ENCODE measurements at regions not wholly inside any gene's neighbourhood (a gene's known extent, or its start where the extent isn't known, plus 50 kb on each side); places are given as distances from the start of the nearest gene placed in this dataset.

DNA sequence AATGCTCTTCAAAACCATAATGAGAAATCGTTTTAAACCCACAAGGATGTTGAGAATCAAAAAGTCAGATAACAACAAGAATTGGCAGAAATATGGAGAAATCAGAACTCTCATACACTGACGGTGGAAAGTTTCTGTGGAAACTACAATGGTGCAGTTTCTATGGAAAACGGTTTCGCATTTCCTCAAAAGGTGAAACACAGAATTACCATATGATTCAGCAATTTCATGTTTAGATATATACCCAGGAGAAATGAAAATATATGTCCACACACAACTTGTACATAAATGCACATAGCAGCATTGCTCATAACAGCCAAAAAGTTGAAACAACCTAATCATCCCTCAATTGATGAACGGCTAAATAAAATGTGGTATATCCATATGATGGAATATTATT, 218.2 kb downstream of the ARL4A start:
- TF ChIP-seq CSDC2 (CRISPR knock-in tag; IDR thresholded peaks at IDR 0.05) (no peak), SNAI2 (CRISPR knock-in tag; IDR thresholded peaks at IDR 0.05) (no peak), TCF4 (CRISPR knock-in tag; IDR thresholded peaks at IDR 0.05; ENCODE audit: borderline replicate concordance) (no peak), RARB (CRISPR knock-in tag; IDR thresholded peaks at IDR 0.05) (no peak)
- TF ChIP-seq, protein P1, sequence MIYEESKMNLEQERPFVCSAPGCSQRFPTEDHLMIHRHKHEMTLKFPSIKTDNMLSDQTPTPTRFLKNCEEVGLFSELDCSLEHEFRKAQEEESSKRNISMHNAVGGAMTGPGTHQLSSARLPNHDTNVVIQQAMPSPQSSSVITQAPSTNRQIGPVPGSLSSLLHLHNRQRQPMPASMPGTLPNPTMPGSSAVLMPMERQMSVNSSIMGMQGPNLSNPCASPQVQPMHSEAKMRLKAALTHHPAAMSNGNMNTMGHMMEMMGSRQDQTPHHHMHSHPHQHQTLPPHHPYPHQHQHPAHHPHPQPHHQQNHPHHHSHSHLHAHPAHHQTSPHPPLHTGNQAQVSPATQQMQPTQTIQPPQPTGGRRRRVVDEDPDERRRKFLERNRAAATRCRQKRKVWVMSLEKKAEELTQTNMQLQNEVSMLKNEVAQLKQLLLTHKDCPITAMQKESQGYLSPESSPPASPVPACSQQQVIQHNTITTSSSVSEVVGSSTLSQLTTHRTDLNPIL (CRISPR knock-in tag; IDR thresholded peaks at IDR 0.05; ENCODE audit: low read depth): no peak
- TF ChIP-seq, protein P2, sequence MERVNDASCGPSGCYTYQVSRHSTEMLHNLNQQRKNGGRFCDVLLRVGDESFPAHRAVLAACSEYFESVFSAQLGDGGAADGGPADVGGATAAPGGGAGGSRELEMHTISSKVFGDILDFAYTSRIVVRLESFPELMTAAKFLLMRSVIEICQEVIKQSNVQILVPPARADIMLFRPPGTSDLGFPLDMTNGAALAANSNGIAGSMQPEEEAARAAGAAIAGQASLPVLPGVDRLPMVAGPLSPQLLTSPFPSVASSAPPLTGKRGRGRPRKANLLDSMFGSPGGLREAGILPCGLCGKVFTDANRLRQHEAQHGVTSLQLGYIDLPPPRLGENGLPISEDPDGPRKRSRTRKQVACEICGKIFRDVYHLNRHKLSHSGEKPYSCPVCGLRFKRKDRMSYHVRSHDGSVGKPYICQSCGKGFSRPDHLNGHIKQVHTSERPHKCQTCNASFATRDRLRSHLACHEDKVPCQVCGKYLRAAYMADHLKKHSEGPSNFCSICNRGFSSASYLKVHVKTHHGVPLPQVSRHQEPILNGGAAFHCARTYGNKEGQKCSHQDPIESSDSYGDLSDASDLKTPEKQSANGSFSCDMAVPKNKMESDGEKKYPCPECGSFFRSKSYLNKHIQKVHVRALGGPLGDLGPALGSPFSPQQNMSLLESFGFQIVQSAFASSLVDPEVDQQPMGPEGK (CRISPR knock-in tag; IDR thresholded peaks at IDR 0.05; ENCODE audit: borderline replicate concordance): no peak
- TF ChIP-seq, protein P3, sequence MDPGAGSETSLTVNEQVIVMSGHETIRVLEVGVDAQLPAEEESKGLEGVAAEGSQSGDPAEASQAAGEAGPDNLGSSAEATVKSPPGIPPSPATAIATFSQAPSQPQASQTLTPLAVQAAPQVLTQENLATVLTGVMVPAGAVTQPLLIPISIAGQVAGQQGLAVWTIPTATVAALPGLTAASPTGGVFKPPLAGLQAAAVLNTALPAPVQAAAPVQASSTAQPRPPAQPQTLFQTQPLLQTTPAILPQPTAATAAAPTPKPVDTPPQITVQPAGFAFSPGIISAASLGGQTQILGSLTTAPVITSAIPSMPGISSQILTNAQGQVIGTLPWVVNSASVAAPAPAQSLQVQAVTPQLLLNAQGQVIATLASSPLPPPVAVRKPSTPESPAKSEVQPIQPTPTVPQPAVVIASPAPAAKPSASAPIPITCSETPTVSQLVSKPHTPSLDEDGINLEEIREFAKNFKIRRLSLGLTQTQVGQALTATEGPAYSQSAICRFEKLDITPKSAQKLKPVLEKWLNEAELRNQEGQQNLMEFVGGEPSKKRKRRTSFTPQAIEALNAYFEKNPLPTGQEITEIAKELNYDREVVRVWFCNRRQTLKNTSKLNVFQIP (CRISPR knock-in tag; IDR thresholded peaks at IDR 0.05; ENCODE audit: borderline replicate concordance, low read depth): no peak
- no peak for ATAC-seq

DNA sequence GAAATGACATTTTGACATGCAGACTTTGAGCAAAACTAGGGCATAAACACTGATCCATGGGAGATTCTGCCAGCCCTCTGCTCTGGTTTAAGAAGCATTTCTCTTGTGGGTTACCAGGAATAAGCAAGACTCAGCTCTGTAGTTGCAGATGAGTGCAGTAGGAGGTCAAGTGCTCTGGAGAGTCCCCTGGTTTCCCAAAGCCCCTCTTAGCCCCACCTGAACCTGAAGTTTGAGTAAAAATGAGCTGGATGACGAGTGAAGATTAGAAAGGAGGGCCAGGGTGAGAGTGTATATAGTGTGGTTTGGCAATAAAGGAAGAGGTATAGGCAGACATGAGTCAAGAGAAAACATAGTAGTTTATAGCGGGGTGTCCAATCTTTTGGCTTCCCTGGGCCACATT, 220.3 kb downstream of the ARL4A start:
- no peak for ATAC-seq
- TF ChIP-seq BACH2 (CRISPR knock-in tag; IDR thresholded peaks at IDR 0.05; ENCODE audit: borderline replicate concordance) (no peak), ZNF8 (CRISPR knock-in tag; IDR thresholded peaks at IDR 0.05) (no peak), ZFP3 (CRISPR knock-in tag; IDR thresholded peaks at IDR 0.05) (no peak), OSR1 (CRISPR knock-in tag; IDR thresholded peaks at IDR 0.05) (no peak), ISL1 (CRISPR knock-in tag; IDR thresholded peaks at IDR 0.05) (no peak), TOX (CRISPR knock-in tag; IDR thresholded peaks at IDR 0.05; ENCODE audit: borderline replicate concordance) (no peak), ZC3H10 (CRISPR knock-in tag; IDR thresholded peaks at IDR 0.05) (no peak), ARNTL (CRISPR knock-in tag; IDR thresholded peaks at IDR 0.05; ENCODE audit: borderline replicate concordance, low read depth) (no peak), ZFP30 (CRISPR knock-in tag; IDR thresholded peaks at IDR 0.05) (no peak), ESRRG (CRISPR knock-in tag; IDR thresholded peaks at IDR 0.05) (no peak), RARB (CRISPR knock-in tag; IDR thresholded peaks at IDR 0.05) (no peak), GLIS3 (CRISPR knock-in tag; IDR thresholded peaks at IDR 0.05) (no peak), TCF4 (CRISPR knock-in tag; IDR thresholded peaks at IDR 0.05; ENCODE audit: borderline replicate concordance) (no peak), PPARA (CRISPR knock-in tag; IDR thresholded peaks at IDR 0.05; ENCODE audit: borderline replicate concordance) (no peak), CSDC2 (CRISPR knock-in tag; IDR thresholded peaks at IDR 0.05) (no peak)
- TF ChIP-seq, protein P2 (CRISPR knock-in tag; IDR thresholded peaks at IDR 0.05; ENCODE audit: borderline replicate concordance): no peak
- TF ChIP-seq, protein P4, sequence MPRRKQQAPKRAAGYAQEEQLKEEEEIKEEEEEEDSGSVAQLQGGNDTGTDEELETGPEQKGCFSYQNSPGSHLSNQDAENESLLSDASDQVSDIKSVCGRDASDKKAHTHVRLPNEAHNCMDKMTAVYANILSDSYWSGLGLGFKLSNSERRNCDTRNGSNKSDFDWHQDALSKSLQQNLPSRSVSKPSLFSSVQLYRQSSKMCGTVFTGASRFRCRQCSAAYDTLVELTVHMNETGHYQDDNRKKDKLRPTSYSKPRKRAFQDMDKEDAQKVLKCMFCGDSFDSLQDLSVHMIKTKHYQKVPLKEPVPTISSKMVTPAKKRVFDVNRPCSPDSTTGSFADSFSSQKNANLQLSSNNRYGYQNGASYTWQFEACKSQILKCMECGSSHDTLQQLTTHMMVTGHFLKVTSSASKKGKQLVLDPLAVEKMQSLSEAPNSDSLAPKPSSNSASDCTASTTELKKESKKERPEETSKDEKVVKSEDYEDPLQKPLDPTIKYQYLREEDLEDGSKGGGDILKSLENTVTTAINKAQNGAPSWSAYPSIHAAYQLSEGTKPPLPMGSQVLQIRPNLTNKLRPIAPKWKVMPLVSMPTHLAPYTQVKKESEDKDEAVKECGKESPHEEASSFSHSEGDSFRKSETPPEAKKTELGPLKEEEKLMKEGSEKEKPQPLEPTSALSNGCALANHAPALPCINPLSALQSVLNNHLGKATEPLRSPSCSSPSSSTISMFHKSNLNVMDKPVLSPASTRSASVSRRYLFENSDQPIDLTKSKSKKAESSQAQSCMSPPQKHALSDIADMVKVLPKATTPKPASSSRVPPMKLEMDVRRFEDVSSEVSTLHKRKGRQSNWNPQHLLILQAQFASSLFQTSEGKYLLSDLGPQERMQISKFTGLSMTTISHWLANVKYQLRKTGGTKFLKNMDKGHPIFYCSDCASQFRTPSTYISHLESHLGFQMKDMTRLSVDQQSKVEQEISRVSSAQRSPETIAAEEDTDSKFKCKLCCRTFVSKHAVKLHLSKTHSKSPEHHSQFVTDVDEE (CRISPR knock-in tag; IDR thresholded peaks at IDR 0.05): no peak
- TF ChIP-seq, protein P1 (CRISPR knock-in tag; IDR thresholded peaks at IDR 0.05; ENCODE audit: low read depth): no peak
- TF ChIP-seq, protein P5, sequence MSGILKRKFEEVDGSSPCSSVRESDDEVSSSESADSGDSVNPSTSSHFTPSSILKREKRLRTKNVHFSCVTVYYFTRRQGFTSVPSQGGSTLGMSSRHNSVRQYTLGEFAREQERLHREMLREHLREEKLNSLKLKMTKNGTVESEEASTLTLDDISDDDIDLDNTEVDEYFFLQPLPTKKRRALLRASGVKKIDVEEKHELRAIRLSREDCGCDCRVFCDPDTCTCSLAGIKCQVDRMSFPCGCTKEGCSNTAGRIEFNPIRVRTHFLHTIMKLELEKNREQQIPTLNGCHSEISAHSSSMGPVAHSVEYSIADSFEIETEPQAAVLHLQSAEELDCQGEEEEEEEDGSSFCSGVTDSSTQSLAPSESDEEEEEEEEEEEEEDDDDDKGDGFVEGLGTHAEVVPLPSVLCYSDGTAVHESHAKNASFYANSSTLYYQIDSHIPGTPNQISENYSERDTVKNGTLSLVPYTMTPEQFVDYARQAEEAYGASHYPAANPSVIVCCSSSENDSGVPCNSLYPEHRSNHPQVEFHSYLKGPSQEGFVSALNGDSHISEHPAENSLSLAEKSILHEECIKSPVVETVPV (CRISPR knock-in tag; IDR thresholded peaks at IDR 0.05): no peak
- TF ChIP-seq, protein P3 (CRISPR knock-in tag; IDR thresholded peaks at IDR 0.05; ENCODE audit: borderline replicate concordance, low read depth): no peak

Measured in SK-N-SH treated with all-trans-retinoic acid at 6 μM for 48 hours (cell line).